Omental fat pad (tissue), 3 donors: ENCODE measurements at regions not wholly inside any gene's neighbourhood (a gene's known extent, or its start where the extent isn't known, plus 50 kb on each side); places are given as distances from the start of the nearest gene placed in this dataset.

Source experiments
- ATAC-seq: fragments of 150-250 bp; one replicate; pipeline ENCODE4 v1.9.1; 2016; ENCODE audit warnings: mild to moderate bottlenecking, moderate library complexity; ENCODE audit not compliant: low FRiP score
- DNase-seq: peaks from one replicate; pipeline ENCODE4 v3.0.0-alpha.2; 2019; ENCODE audit warnings: low spot score
- TF ChIP-seq, protein P1 (sequence below), 3 donors: fragments of 450-650 bp; IDR thresholded peaks; one replicate each; pipeline ENCODE4 v1.5.1; 2016 to 2017; ENCODE audit warnings: antibody characterized with exemption in 3 of 3, mild to moderate bottlenecking in 3 of 3, moderate library complexity in 2 of 3

DNA sequence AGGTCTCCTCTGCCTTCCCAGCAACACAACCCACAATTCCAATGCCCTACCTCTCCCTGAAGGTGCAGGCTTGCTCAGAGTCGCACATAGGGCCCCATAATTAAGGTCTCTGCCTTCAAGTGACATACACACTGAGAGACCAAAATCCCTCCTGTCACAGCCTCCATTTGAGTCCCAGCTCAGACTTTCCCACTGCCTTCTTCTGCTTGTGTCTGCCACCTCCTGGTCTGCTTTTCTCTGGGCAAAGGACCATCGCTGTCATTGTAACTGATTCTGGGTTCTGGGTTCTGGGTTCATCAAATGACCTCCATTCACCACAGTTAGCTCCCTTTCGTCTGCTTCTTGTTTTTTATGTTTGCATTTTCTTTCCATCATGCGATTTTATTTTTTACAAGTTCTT, 119.2 kb upstream of the ATP1B1 start:
- no peak for DNase-seq
- ATAC-seq, result no peak
- TF ChIP-seq, protein P1, sequence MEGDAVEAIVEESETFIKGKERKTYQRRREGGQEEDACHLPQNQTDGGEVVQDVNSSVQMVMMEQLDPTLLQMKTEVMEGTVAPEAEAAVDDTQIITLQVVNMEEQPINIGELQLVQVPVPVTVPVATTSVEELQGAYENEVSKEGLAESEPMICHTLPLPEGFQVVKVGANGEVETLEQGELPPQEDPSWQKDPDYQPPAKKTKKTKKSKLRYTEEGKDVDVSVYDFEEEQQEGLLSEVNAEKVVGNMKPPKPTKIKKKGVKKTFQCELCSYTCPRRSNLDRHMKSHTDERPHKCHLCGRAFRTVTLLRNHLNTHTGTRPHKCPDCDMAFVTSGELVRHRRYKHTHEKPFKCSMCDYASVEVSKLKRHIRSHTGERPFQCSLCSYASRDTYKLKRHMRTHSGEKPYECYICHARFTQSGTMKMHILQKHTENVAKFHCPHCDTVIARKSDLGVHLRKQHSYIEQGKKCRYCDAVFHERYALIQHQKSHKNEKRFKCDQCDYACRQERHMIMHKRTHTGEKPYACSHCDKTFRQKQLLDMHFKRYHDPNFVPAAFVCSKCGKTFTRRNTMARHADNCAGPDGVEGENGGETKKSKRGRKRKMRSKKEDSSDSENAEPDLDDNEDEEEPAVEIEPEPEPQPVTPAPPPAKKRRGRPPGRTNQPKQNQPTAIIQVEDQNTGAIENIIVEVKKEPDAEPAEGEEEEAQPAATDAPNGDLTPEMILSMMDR (IDR thresholded peaks at IDR 0.05), result no peak

DNA sequence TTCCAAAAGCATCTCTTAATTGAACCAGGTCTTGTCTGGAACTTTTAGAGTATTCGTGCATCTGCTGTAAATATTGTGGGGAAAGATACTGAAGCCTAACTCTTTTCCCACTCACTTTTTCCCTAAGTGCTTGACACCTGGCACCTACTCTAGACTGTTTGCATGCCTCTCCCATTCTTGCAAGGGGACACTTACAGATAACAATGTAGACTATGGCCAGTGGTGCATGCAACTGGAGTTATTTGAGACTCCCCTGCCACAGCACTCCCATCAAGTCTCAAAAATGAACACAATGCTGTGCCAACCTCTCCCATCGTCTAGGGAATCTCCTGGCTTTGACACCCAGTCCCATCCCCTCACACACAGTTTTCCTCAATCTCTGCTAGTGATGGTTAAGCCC, 118.6 kb upstream of the ATP1B1 start:
- TF ChIP-seq, protein P1 (IDR thresholded peaks at IDR 0.05), result no peak
- ATAC-seq (no peak), DNase-seq (no peak)

DNA sequence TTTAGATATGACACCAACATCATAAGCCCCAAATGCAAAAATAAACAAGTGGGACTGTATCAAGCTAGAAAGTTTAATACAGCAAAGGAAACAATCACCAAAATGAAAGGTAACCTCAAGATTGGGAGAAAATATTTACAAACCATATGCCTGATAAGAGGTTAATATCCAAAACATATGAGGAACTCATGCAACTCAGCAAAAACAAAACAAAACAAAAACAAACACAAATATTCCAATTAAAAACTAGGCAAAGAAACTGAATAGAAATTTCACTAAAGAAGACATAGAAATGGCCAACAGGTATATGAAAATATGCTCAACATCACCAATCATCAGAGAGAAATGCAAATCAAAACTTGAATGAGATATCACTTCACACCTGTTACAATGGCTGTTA, 116.5 kb upstream of the ATP1B1 start:
- TF ChIP-seq, protein P1 (IDR thresholded peaks at IDR 0.05), result no peak
- ATAC-seq, result no peak
- no peak for DNase-seq

DNA sequence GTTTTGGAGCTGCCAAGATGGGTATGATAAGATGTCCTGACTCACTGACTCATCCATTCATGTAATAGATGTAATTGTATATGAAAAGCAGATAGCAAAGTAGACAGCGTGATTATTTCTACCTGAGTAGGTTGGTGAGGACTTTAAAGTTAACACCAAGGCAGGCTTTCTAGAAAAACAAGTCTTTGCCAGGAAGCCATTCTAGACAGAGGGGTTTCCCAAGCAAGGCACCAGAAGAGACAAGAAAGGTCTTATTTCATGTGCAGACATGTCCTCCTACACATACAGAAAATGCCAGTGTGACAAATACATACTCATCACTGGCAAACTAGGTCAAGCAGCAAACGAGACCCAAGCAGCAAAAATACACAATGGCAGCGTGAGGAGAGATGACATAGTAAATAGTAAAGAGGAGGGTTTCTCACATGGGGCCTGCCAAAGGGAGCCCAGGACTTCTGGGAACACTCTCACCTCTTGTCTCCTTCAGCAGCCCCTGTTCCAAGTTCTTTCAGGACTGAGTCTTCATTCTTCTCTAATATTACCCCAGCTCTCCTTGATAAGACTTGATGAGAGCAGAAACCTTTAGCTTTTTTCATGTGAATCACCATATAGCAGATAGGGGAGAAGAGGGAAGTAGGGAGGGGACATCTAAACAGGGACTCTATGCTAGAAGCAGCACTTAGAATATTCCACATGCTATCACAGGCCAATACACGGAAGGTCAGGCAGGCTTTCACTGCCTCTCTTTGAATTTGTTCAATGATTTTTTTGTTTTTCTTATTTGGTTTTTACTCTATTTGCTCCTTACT, 114.6 kb upstream of the ATP1B1 start:
- TF ChIP-seq, protein P1 (IDR thresholded peaks at IDR 0.05), result no peak
- ATAC-seq (no peak), DNase-seq (no peak)

DNA sequence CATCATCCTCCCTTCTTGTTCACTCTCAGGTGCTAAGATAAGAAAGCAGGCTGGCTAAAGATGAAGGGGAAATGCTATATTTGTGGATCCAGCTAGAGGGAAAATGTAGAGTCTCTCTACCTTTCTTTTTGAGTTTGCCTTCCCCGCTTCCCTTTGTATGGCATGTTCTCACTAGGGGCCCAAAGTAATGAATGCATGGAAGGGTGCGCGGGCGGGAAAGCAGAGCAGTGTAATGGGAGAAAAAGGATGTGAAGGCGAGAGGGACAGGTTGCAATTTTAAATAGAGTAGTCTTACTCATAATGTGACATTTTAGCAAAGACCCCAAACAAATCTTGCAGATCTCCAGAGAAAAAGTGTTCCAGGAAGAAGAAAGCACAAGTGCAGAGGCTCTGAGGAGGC, 105.1 kb upstream of the ATP1B1 start:
- DNase-seq, result no peak
- TF ChIP-seq, protein P1 (IDR thresholded peaks at IDR 0.05), result no peak
- ATAC-seq, result no peak

DNA sequence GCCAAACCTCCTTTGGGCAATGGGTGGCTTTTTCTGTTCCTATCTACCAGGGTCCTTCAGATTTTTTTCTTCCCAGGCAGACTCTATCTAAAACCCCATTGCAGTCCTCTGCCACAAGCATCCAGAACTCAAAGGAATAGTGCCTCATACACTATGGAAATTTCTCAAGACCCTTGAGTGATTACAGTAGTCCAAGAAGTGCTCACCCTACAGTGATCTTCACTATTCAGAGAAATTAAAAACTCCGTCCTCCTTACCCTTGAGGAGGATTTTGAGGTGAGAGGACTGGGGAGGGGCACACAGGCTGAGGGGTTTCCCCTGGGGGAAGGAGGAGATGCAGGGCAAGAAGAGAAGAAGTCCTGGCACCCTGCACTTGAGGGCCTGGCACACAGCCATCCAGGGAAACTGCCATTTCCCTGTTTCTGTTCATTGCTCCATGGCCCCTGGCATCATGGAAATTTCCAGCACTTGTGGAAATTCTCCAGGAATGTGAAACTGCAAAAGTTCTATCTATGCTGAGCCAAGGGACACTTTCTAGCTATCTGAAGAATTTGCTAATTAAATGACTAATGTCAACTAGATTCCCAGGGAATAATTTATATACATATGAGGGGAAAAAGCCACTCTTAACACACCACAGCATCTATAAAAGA, 102.5 kb upstream of the ATP1B1 start:
- TF ChIP-seq, protein P1 (IDR thresholded peaks at IDR 0.05), result no peak
- DNase-seq (no peak), ATAC-seq (peak; percentile 44)

DNA sequence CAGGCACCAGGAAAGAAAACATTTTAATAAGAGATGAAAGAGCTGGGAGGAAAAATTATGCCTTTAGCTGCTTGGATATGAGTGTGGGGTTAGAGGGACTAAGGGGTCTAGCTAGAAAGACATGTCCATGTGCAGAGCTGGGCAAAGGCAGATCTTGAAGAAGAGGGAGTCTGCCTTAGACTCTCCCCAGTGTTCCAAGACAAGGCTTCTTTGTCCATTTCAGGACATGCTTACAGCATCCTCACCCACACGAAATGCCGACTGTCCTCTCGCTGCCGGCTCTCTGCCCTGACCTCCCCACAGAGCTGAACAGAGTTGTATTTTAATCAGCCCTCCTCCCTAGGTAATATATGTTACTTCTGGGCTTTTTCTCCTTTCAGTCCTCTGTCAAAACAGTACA, 100.7 kb upstream of the ATP1B1 start:
- ATAC-seq (no peak), DNase-seq (no peak)
- TF ChIP-seq, protein P1 (IDR thresholded peaks at IDR 0.05), result no peak
